ENCODE measurements at regions not wholly inside any gene's neighbourhood (a gene's known extent, or its start where the extent isn't known, plus 50 kb on each side); places are given as distances from the start of the nearest gene placed in this dataset.

GRCh38 chr9:79779901-79780300, 208.1 kb downstream of the TLE4 start:
- no peak for DNase-seq (ENCODE audit: low spot score)

- DNase-seq (ENCODE audit: low spot score) = no peak
Measured at GRCh38 chr9:79778581-79778980, 206.8 kb downstream of the TLE4 start.

GRCh38 chr9:79776581-79776980, 204.8 kb downstream of the TLE4 start:
- no peak for DNase-seq (ENCODE audit: low spot score)
